ENCODE measurements at regions not wholly inside any gene's neighbourhood (a gene's known extent, or its start where the extent isn't known, plus 50 kb on each side); places are given as distances from the start of the nearest gene placed in this dataset.

GRCh38 chr16:86240716-86241363 lies 269.5 kb upstream of the FOXF1 start:
- intact Hi-C loops (cut with DNase I): no loop called here
- Histone ChIP-seq H3K27ac (no peak overlapping the region), H3K27me3 (peaks cover 0 to 54% (median 40%) of the 10 kb centered on the region in 7 donors), H3K36me3 (no peaks in the 10 kb centered on the region), H3K4me1 (no peaks in the 10 kb centered on the region), H3K9me3 (peaks cover 0 to 10% (median 0%) of the 10 kb centered on the region in 11 donors), H3K4me3 (no peak overlapping the region)
- TF ChIP-seq CTCF (IDR thresholded peaks at IDR 0.05): no peak
- WGBS, 2 donors: 61 to 62% methylated on average over 9 of the region's 9 CpGs
- no peak for ATAC-seq
- DNase-seq: no peak

- no peak overlapping the region for H3K27ac ChIP-seq
- no peak for TF ChIP-seq CTCF (IDR thresholded peaks at IDR 0.05)
- peaks cover 0 to 10% (median 0%) of the 10 kb centered on the region in 11 donors for H3K9me3 ChIP-seq
- no peaks in the 10 kb centered on the region for H3K36me3 ChIP-seq
- intact Hi-C loops (cut with DNase I): no loop called here
- DNase-seq (no peak), ATAC-seq (no peak)
- no peaks in the 10 kb centered on the region for H3K4me1 ChIP-seq
- H3K27me3 ChIP-seq: peaks cover 0 to 54% (median 40%) of the 10 kb centered on the region in 7 donors
- 42 to 49% methylated on average over 7 of the region's 7 CpGs for WGBS, 2 donors
- no peak overlapping the region for H3K4me3 ChIP-seq
Observed at GRCh38 chr16:86241681-86242080, 268.6 kb upstream of the FOXF1 start.

GRCh38 chr16:86242244-86243122 lies 267.8 kb upstream of the FOXF1 start:
- TF ChIP-seq CTCF (IDR thresholded peaks at IDR 0.05): no peak
- H3K27ac ChIP-seq: no peak overlapping the region
- no peaks in the 10 kb centered on the region for H3K36me3 ChIP-seq
- DNase-seq (no peak), ATAC-seq (no peak)
- peaks cover 0 to 10% (median 0%) of the 10 kb centered on the region in 11 donors for H3K9me3 ChIP-seq
- peaks cover 0 to 55% (median 40%) of the 10 kb centered on the region in 7 donors for H3K27me3 ChIP-seq
- 83 to 87% methylated on average over 16 of the region's 16 CpGs for WGBS, 2 donors
- no peak overlapping the region for H3K4me3 ChIP-seq
- H3K4me1 ChIP-seq: no peaks in the 10 kb centered on the region
- intact Hi-C loops (cut with DNase I): no loop called here

- Histone ChIP-seq H3K36me3 (no peaks in the 10 kb centered on the region), H3K4me3 (no peak overlapping the region), H3K4me1 (no peaks in the 10 kb centered on the region), H3K27ac (no peak overlapping the region), H3K27me3 (peaks cover 0 to 55% (median 40%) of the 10 kb centered on the region in 7 donors), H3K9me3 (peaks cover 0 to 10% (median 0%) of the 10 kb centered on the region in 11 donors)
- DNase-seq: no peak
- TF ChIP-seq CTCF (IDR thresholded peaks at IDR 0.05): no peak
- intact Hi-C loops (cut with DNase I): no loop called here
- ATAC-seq: no peak
- 83 to 85% methylated on average over 6 of the region's 6 CpGs for WGBS, 2 donors
Observed at GRCh38 chr16:86243123-86243473, 267.2 kb upstream of the FOXF1 start.

All from heart right ventricle (tissue), 16 donors.